Cardiac fibroblast (primary cell): ENCODE measurements at regions not wholly inside any gene's neighbourhood (a gene's known extent, or its start where the extent isn't known, plus 50 kb on each side); places are given as distances from the start of the nearest gene placed in this dataset.

Source experiments
- DNase-seq, 2 donors: peaks; one replicate each; pipeline versions ENCODE4 v3.0.0 to v3.0.0-alpha.2; 2010; ENCODE audit warnings: low read depth in 2 of 2
- H3K4me3 ChIP-seq, 2 donors: replicated peaks in 1 of 2; 1 replicate in 1 of 2; 2 replicates in 1 of 2; pipeline ENCODE4 v1.5.1; 2011; ENCODE audit warnings: low read depth in 2 of 2, low read length in 2 of 2, mild to moderate bottlenecking in 2 of 2, moderate library complexity in 1 of 2
- CTCF ChIP-seq: IDR thresholded peaks from one replicate; pipeline ENCODE4 v1.5.1; 2011; ENCODE audit warnings: low read depth, mild to moderate bottlenecking, low read length, inconsistent platforms

DNA sequence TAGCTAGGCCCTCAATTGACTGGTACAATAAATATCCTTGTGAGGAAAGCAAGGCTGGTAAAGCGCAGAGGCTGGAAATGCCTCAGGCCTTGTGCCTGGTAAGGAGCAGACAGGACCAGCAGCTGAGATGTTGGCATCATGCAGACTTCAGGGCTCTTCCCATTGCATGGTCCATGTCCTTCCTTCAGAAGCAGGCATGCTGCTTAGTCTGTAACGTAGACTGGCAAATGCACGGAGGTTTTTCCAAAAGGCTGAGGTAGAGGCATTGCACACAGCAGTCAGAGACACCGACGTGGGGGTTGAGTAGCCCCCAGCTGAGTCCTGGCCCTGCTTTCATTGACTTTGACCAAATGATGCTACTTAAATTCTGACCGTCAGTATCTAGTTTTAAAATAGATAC is 87.1 kb downstream of the ADRB2 start:
- H3K4me3 ChIP-seq = no peak overlapping the region
- no peak for DNase-seq
- no peak for TF ChIP-seq CTCF

- peak; percentile 56 to 83 for DNase-seq
- no peak overlapping the region for H3K4me3 ChIP-seq
- TF ChIP-seq CTCF = no peak
These were observed 87.6 kb downstream of the ADRB2 start for GRCh38 chr5:148913985-148914431.

GRCh38 chr5:148915224-148915817 is 88.9 kb downstream of the ADRB2 start:
- no peak for TF ChIP-seq CTCF
- DNase-seq = no peak
- H3K4me3 ChIP-seq = no peak overlapping the region

DNA sequence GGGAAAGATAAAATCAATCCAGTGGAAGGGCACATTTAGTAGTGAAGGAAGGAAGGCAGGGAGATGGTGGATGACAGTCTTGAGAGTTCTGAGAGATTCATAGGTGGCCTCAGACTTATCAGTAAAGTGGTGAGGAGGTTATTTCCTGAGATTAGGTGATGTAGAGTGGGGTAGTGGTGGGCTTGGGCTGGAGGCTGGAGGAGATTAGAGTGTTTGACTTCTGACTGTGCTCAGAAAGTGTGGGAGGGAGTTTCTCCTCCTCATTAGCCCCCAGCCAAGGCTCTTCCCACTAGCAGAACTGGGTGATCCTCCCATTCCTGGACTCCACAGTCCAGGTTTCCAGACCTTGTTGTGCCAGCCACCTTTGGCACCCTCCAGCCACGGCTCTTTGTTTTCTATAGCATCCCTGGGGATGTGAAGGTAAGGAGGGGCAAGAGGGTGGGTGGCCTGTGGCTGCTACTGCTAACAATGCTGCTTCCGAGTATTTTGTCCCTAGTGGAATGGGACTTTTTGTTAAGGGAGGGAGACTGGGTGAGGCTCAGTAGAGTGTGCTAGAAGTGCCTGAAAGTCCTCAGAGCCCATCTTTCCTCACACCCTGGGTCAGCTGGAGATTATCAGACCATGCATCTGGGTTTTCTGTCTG is 94.4 kb downstream of the ADRB2 start:
- DNase-seq = no peak
- no peak overlapping the region for H3K4me3 ChIP-seq
- TF ChIP-seq CTCF = no peak

DNA sequence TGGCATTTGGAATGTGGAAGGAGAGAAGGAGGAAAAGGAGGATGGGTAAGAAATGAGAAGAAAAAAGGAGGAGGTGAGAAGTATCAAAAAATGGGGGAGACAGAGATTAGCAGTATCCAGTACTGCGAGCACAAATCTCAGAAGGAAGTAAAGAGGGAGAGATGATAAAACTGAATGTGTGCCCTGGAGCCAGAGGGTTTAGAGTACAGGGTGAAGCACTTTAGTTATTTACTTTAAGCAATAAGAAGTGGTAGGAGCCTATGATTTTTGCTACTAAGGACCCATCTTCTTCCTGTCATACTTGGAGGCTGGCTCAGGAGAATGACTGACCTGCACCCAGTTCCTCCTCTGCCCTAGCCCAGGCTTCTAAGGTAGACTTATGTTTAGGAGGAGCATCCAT is 94.9 kb downstream of the ADRB2 start:
- TF ChIP-seq CTCF = no peak
- no peak for DNase-seq
- H3K4me3 ChIP-seq = no peak overlapping the region

GRCh38 chr5:148922606-148923005 is 96.2 kb downstream of the ADRB2 start:
- H3K4me3 ChIP-seq = no peak overlapping the region
- TF ChIP-seq CTCF = no peak
- DNase-seq = no peak
